ENCODE measurements at regions not wholly inside any gene's neighbourhood (a gene's known extent, or its start where the extent isn't known, plus 50 kb on each side); places are given as distances from the start of the nearest gene placed in this dataset.

DNA sequence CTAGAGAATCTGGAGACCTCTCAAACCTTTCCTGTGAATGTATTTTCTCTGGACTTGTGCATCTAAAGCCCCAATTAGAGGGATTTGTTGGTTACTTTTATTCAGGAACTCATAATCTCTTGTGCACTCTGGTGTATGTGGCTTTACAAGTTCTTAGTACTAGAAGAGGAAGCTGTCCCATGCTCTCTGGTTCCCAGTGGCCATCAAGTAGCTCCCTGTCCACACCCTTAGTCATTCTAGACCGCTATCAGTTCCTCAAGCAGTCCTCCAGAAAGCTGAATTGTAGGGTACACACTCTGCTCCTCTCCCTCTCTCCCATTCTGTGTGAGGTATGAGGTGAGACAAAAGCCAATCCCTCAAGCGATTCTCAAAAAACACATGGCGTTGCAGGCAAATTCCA is 470.3 kb downstream of the PTPRC start:
- TF ChIP-seq CTCF (IDR thresholded peaks at IDR 0.05) (no peak), POLR2A (IDR thresholded peaks at IDR 0.05) (no peak)
